ENCODE measurements at regions not wholly inside any gene's neighbourhood (a gene's known extent, or its start where the extent isn't known, plus 50 kb on each side); places are given as distances from the start of the nearest gene placed in this dataset.

DNA sequence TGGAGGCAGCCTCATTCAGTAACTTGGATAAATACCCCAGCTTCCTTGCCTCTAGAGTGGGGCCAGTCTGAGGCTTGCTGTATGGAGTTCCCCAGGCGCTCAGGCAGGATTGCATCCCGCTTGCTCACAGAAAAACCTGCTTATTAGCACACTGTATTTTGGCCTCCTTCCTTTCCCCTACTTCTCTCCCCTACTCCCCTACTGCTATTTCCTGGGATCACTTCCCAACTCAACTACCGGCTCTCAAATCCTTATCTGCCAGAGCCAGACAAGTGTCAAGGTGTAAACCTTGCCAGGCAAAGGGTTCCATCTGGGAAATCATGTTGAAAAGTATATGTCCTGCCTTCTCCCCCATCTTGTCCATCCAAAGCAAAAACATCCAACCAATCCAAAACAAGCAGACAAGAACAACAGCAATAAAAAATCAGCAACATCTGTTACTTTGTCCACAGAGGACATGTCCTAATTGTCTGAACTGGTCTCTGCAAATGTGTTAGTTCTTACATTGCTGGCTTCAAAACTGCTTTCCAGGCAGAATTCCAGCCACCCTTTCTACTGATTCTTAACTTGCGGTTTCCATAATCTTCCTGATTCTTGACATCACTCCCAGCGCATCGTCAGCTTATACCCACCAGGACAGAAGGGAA, 164.1 kb upstream of the SEMA6A start:
- no peak for TF ChIP-seq POLR2A (IDR thresholded peaks at IDR 0.05)
- TF ChIP-seq, protein P1, sequence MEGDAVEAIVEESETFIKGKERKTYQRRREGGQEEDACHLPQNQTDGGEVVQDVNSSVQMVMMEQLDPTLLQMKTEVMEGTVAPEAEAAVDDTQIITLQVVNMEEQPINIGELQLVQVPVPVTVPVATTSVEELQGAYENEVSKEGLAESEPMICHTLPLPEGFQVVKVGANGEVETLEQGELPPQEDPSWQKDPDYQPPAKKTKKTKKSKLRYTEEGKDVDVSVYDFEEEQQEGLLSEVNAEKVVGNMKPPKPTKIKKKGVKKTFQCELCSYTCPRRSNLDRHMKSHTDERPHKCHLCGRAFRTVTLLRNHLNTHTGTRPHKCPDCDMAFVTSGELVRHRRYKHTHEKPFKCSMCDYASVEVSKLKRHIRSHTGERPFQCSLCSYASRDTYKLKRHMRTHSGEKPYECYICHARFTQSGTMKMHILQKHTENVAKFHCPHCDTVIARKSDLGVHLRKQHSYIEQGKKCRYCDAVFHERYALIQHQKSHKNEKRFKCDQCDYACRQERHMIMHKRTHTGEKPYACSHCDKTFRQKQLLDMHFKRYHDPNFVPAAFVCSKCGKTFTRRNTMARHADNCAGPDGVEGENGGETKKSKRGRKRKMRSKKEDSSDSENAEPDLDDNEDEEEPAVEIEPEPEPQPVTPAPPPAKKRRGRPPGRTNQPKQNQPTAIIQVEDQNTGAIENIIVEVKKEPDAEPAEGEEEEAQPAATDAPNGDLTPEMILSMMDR (IDR thresholded peaks at IDR 0.05) = no peak

All from thyroid gland (tissue), 4 donors.